HCT116 (cell line): ENCODE measurements at regions not wholly inside any gene's neighbourhood (a gene's known extent, or its start where the extent isn't known, plus 50 kb on each side); places are given as distances from the start of the nearest gene placed in this dataset.

Experiments
- ATAC-seq: fragments of 200-7000 bp; cut with Tn5 transposase; 2 replicates; pipeline ENCODE4 v1.9.1; 2020; ENCODE audit warnings: mild to moderate bottlenecking, moderate library complexity
- BruUV-seq: library from RNA; stranded (reverse); fragments of 400-500 nt; replicated peaks from 2 replicates; lab custom pipeline; 2021; lab: Mats Ljungman, UMichigan
- CTCF ChIA-PET: fragments of 300-600 bp; sonication (Branson Sonifier 250); formaldehyde crosslinking; loops from one replicate; lab custom pipeline; 2021; ENCODE audit warnings: antibody characterized with exemption; lab: Charles Lee
- POLR2A ChIA-PET: fragments of 300-600, 350-600 bp; sonication (Branson Sonifier 250); formaldehyde crosslinking; loops from one replicate; lab custom pipeline; 2021; ENCODE audit warnings: antibody characterized with exemption; lab: Charles Lee
- RAD21 ChIA-PET, 2 experiments: fragments of 300-600 bp; sonication (Branson Sonifier 250); formaldehyde crosslinking; loops; one replicate each; lab custom pipeline; 2023; ENCODE audit warnings: low total read pairs in 2 of 2; ENCODE audit not compliant: uncharacterized antibody in 2 of 2, unreplicated experiment in 2 of 2, low non-redundant PET in 1 of 2; lab: Charles Lee
- DNase-seq: peaks from one replicate; pipeline ENCODE4 v3.0.0-alpha.2; 2010; ENCODE audit warnings: low read depth, low spot score
- H2AFZ ChIP-seq: fragments of 200-600 bp; shearing (Covaris generic), sonication (generic); 2 replicates; pipeline ENCODE4 v1.6.1; 2017; ENCODE audit warnings: low read depth, mixed run types, mixed read lengths, antibody characterized with exemption, low read length; ENCODE audit not compliant: poor library complexity, severe bottlenecking
- H3K27ac ChIP-seq: 2 replicates; pipeline ENCODE4 v1.5.1; 2012; ENCODE audit warnings: low read depth, low read length
- H3K27me3 ChIP-seq: fragments of 200-600 bp; sonication (generic); 2 replicates; pipeline ENCODE4 v1.6.1; 2016; ENCODE audit warnings: mixed run types, low read length, mixed read lengths; ENCODE audit not compliant: insufficient read depth
- H3K36me3 ChIP-seq, 2 experiments: fragments of 200-500 bp in 1 of 2; fragments of 200-600 bp in 1 of 2; sonication (Bioruptor generic) in 1 of 2; sonication (generic) in 1 of 2; 2 replicates each; pipeline versions ENCODE4 v1.5.1 to v1.6.1; 2014 to 2016; ENCODE audit warnings: low read length in 2 of 2, inconsistent platforms in 1 of 2, mixed read lengths in 1 of 2, mixed run types in 1 of 2; ENCODE audit not compliant: insufficient read depth in 2 of 2, control insufficient read depth in 1 of 2
- H3K4me1 ChIP-seq, 2 experiments: fragments of 200-600 bp in 1 of 2; sonication (generic) in 1 of 2; 2 replicates each; pipeline versions ENCODE4 v1.5.1 to v1.6.1; 2012 to 2017; ENCODE audit warnings: low read length in 2 of 2, inconsistent platforms in 1 of 2, mild to moderate bottlenecking in 1 of 2, mixed read lengths in 1 of 2, mixed run types in 1 of 2, moderate library complexity in 1 of 2; ENCODE audit not compliant: insufficient read depth in 2 of 2, control insufficient read depth in 1 of 2
- H3K4me2 ChIP-seq: fragments of 200-600 bp; sonication (generic); 2 replicates; pipeline ENCODE4 v1.6.1; 2017; ENCODE audit warnings: mixed run types, low read length, mixed read lengths
- H3K4me3 ChIP-seq, 2 experiments: fragments of 200-600 bp in 1 of 2; sonication (generic) in 1 of 2; replicated peaks in 1 of 2; 2 replicates each; pipeline ENCODE4 v1.5.1; 2011 to 2016; ENCODE audit warnings: low read length in 2 of 2, control low read depth in 1 of 2, low read depth in 1 of 2, mild to moderate bottlenecking in 1 of 2, mixed read lengths in 1 of 2, mixed run types in 1 of 2
- H3K79me2 ChIP-seq: fragments of 200-600 bp; sonication (generic); 2 replicates; pipeline ENCODE4 v1.6.1; 2017; ENCODE audit warnings: mild to moderate bottlenecking, mixed run types, low read length, moderate library complexity, mixed read lengths; ENCODE audit not compliant: insufficient read depth
- H3K9ac ChIP-seq: fragments of 200-600 bp; sonication (generic); 2 replicates; pipeline ENCODE4 v1.6.1; 2016; ENCODE audit warnings: low read length, mixed read lengths
- H3K9me2 ChIP-seq: fragments of 200-600 bp; sonication (generic), shearing (Covaris generic); 2 replicates; pipeline ENCODE4 v1.6.1; 2017; ENCODE audit warnings: mixed run types, mild to moderate bottlenecking, moderate library complexity; ENCODE audit not compliant: insufficient read depth
- H3K9me3 ChIP-seq, 2 experiments: fragments of 200-500 bp in 1 of 2; fragments of 200-600 bp in 1 of 2; sonication (Bioruptor generic) in 1 of 2; sonication (generic) in 1 of 2; 2 replicates each; pipeline ENCODE4 v1.6.1; 2014 to 2017; ENCODE audit warnings: low read length in 2 of 2, mixed read lengths in 2 of 2, inconsistent platforms in 1 of 2, low read depth in 1 of 2, mild to moderate bottlenecking in 1 of 2, mixed run types in 1 of 2, moderate library complexity in 1 of 2; ENCODE audit not compliant: control insufficient read depth in 1 of 2, insufficient read depth in 1 of 2
- H4K20me1 ChIP-seq: fragments of 200-600 bp; sonication (generic), shearing (Covaris generic); 2 replicates; pipeline ENCODE4 v1.6.1; 2017; ENCODE audit warnings: mixed run types, mild to moderate bottlenecking, moderate library complexity; ENCODE audit not compliant: insufficient read depth
- CEBPB ChIP-seq: IDR thresholded peaks from 2 replicates; pipeline ENCODE4 v1.6.1; 2012; ENCODE audit warnings: low read depth
- CTCF ChIP-seq, 3 experiments: fragments of 200-600 bp in 1 of 3; sonication (generic) in 1 of 3; IDR thresholded peaks in 2 of 3; conservative IDR thresholded peaks in 1 of 3; 2 replicates each; pipeline ENCODE4 v1.5.1; 2012 to 2017; ENCODE audit warnings: low read depth in 2 of 3, low read length in 2 of 3, antibody characterized with exemption in 1 of 3, borderline replicate concordance in 1 of 3, control low read depth in 1 of 3, mild to moderate bottlenecking in 1 of 3, mixed read lengths in 1 of 3, mixed run types in 1 of 3, moderate library complexity in 1 of 3; ENCODE audit not compliant: insufficient read depth in 1 of 3
- FOSL1 ChIP-seq: IDR thresholded peaks from 2 replicates; pipeline ENCODE4 v1.6.1; 2012; ENCODE audit warnings: low read depth
- SIN3A ChIP-seq: IDR thresholded peaks from 2 replicates; pipeline ENCODE4 v1.6.1; 2012; ENCODE audit warnings: low read depth
- TCF7L2 ChIP-seq: IDR thresholded peaks from 2 replicates; pipeline ENCODE4 v1.7.0; 2011; ENCODE audit warnings: borderline replicate concordance, inconsistent platforms; ENCODE audit not compliant: insufficient read depth, insufficient read length; ENCODE audit errors: extremely low read depth
- YY1 ChIP-seq: IDR thresholded peaks from 2 replicates; pipeline ENCODE4 v1.6.1; 2011; ENCODE audit warnings: low read length, low read depth, moderate library complexity, mild to moderate bottlenecking; ENCODE audit not compliant: insufficient replicate concordance; ENCODE audit errors: extremely low read depth
- ZBTB33 ChIP-seq: IDR thresholded peaks from 2 replicates; pipeline ENCODE4 v1.6.1; 2011; ENCODE audit warnings: mild to moderate bottlenecking, low read length, moderate library complexity; ENCODE audit not compliant: insufficient replicate concordance; ENCODE audit errors: extremely low read depth
- ZFX ChIP-seq: fragments of 450-650 bp; IDR thresholded peaks from 2 replicates; pipeline ENCODE4 v1.6.1; 2017
- ZNF274 ChIP-seq: fragments of 200-500 bp; sonication (Bioruptor generic); IDR thresholded peaks from 2 replicates; pipeline ENCODE4 v1.6.1; 2014; ENCODE audit warnings: mild to moderate bottlenecking, low read depth, low read length, inconsistent platforms
- intact Hi-C: fragments of 100-400 bp; cut with micrococcal nuclease; formaldehyde crosslinking; loops from 2 replicates; pipeline ENCODE4 v1.10.0; 2022

GRCh38 chr20:24842274-24842917, 106.7 kb upstream of the CST7 start:
- H3K27me3 ChIP-seq, result peaks cover 34% of the 10 kb centered on the region
- TF ChIP-seq FOSL1, result no peak
- TF ChIP-seq CTCF (IDR thresholded peaks at IDR 0.05 in 2 of 3, conservative IDR thresholded peaks at IDR 0.05 in 1 of 3; ENCODE audit: borderline replicate concordance in 1 of 3, insufficient read depth in 1 of 3, low read depth in 2 of 3, low read length in 2 of 3), result no peak
- no peak for TF ChIP-seq ZNF274
- no peak for TF ChIP-seq YY1
- TF ChIP-seq TCF7L2, result no peak
- TF ChIP-seq ZBTB33, result no peak
- TF ChIP-seq SIN3A, result no peak
- no peak for TF ChIP-seq ZFX
- TF ChIP-seq CEBPB, result no peak
- H3K9ac ChIP-seq, result no peak overlapping the region
- DNase-seq (no peak), ATAC-seq (no peak)
- H3K9me3 ChIP-seq, result no peaks in the 10 kb centered on the region
- H3K4me1 ChIP-seq, result no peaks in the 10 kb centered on the region
- ChIA-PET RAD21 (no interaction called here), POLR2A (no interaction called here), CTCF (no interaction called here)
- intact Hi-C loops, result no loop called here
- H3K79me2 ChIP-seq, result no peaks in the 10 kb centered on the region
- no TSS peak for BruUV-seq
- no peaks in the 10 kb centered on the region for H3K9me2 ChIP-seq
- H3K4me2 ChIP-seq, result no peak overlapping the region
- no peak overlapping the region for H3K4me3 ChIP-seq
- no peaks in the 10 kb centered on the region for H4K20me1 ChIP-seq
- H3K27ac ChIP-seq, result no peak overlapping the region
- H3K36me3 ChIP-seq, result no peaks in the 10 kb centered on the region
- no peak overlapping the region for H2AFZ ChIP-seq
